ENCODE measurements at regions not wholly inside any gene's neighbourhood (a gene's known extent, or its start where the extent isn't known, plus 50 kb on each side); places are given as distances from the start of the nearest gene placed in this dataset.

DNA sequence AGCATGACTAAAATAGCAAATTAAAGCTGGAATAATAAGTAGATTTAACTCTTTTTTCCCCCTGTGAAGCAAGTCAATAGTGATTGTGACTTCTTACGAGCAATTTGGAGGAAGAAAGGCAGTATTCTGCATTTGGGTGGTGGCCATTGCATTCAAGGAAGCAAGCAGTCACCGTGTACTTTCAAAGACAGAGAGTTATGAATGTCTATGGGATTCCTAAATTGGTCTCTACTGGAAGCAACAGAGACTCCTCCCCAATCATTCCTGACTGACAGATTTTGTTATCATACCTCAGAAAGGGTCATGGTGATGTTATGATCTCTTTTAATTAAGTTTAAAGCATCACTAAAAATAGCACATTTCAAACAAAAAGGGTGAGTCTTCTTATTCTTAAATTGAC is 287.2 kb upstream of the KITLG start:
- TF ChIP-seq, protein P1, sequence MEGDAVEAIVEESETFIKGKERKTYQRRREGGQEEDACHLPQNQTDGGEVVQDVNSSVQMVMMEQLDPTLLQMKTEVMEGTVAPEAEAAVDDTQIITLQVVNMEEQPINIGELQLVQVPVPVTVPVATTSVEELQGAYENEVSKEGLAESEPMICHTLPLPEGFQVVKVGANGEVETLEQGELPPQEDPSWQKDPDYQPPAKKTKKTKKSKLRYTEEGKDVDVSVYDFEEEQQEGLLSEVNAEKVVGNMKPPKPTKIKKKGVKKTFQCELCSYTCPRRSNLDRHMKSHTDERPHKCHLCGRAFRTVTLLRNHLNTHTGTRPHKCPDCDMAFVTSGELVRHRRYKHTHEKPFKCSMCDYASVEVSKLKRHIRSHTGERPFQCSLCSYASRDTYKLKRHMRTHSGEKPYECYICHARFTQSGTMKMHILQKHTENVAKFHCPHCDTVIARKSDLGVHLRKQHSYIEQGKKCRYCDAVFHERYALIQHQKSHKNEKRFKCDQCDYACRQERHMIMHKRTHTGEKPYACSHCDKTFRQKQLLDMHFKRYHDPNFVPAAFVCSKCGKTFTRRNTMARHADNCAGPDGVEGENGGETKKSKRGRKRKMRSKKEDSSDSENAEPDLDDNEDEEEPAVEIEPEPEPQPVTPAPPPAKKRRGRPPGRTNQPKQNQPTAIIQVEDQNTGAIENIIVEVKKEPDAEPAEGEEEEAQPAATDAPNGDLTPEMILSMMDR (IDR thresholded peaks at IDR 0.05): no peak
- no peak for TF ChIP-seq POLR2A (IDR thresholded peaks at IDR 0.05)
